ENCODE measurements at regions not wholly inside any gene's neighbourhood (a gene's known extent, or its start where the extent isn't known, plus 50 kb on each side); places are given as distances from the start of the nearest gene placed in this dataset.

DNA sequence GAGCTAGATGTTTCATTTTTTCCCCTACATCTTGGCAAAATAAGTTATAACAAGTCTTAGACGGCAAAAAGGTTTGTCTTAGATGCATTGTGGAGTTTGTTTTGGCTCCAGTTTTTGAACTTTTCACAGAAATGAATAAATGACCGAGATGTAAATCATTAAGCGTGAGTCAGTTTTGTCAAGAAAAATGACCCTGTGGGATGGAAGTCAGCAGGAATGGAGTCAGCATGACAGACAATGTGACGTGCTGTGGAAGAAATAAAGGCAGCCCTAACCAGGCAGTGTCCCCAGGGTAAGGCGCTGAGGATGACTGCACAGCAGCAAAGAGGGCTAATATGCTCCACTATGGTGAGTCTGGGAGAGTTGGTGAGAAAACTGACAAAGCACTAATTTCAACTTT, 163.2 kb downstream of the NOC3L start:
- TF ChIP-seq, protein P1, sequence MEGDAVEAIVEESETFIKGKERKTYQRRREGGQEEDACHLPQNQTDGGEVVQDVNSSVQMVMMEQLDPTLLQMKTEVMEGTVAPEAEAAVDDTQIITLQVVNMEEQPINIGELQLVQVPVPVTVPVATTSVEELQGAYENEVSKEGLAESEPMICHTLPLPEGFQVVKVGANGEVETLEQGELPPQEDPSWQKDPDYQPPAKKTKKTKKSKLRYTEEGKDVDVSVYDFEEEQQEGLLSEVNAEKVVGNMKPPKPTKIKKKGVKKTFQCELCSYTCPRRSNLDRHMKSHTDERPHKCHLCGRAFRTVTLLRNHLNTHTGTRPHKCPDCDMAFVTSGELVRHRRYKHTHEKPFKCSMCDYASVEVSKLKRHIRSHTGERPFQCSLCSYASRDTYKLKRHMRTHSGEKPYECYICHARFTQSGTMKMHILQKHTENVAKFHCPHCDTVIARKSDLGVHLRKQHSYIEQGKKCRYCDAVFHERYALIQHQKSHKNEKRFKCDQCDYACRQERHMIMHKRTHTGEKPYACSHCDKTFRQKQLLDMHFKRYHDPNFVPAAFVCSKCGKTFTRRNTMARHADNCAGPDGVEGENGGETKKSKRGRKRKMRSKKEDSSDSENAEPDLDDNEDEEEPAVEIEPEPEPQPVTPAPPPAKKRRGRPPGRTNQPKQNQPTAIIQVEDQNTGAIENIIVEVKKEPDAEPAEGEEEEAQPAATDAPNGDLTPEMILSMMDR (IDR thresholded peaks at IDR 0.05): no peak

DNA sequence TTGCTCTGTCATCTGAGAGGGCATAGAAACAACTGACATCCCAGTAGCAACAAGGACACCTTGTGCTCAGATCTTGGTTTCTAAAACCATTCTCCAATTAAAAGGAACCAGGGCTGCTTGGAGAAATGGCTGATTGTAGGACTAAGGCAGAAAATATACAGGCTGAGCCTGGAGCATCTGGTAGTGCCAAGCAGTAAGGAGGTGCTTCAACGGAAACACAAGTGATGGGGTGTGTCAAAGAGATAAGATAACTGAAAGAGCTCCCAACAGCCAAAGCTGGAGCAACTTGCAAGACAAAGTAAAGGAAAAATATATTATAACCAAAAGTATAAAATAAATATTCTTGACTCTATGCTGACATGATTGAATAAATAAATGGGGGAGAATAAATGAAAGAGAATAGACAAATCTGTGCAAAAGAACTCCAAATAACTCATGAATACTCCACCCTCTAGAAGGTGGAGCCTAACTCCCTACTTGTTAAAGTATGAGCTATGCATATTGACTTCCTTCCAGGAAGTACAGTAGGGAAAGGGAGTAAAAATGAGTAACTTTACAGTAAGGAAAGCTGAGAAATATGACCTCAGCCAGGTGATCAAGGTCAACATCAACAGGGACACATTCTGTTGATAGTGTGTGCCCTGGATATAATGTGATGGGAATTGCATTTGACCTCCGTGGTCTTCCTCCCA, 162.4 kb downstream of the NOC3L start:
- DNase-seq (ENCODE audit: low spot score in 2 of 2): no peak
- TF ChIP-seq, protein P1 (IDR thresholded peaks at IDR 0.05): no peak
- intact Hi-C loops (cut with DNase I): no loop called here

More for the DNA sequence above, 163.2 kb downstream of the NOC3L start:
- peaks cover 0 to 4% of the 10 kb centered on the region in 2 donors for H3K4me1 ChIP-seq
- peak overlapping the region; percentile 24 to 52 for H3K27ac ChIP-seq
- peak in 1 of 2 donors; percentile 81 for DNase-seq (ENCODE audit: low spot score in 2 of 2)
- no peak overlapping the region for H3K4me3 ChIP-seq
- H3K27me3 ChIP-seq: no peaks in the 10 kb centered on the region
- H3K9me3 ChIP-seq: no peaks in the 10 kb centered on the region
- no peaks in the 10 kb centered on the region for H3K36me3 ChIP-seq
- intact Hi-C loops (cut with DNase I): loop anchor here (5.0 kb wide), 1 partner anchor 42 kb away; no protein-coding TSS in a partner anchor

DNA sequence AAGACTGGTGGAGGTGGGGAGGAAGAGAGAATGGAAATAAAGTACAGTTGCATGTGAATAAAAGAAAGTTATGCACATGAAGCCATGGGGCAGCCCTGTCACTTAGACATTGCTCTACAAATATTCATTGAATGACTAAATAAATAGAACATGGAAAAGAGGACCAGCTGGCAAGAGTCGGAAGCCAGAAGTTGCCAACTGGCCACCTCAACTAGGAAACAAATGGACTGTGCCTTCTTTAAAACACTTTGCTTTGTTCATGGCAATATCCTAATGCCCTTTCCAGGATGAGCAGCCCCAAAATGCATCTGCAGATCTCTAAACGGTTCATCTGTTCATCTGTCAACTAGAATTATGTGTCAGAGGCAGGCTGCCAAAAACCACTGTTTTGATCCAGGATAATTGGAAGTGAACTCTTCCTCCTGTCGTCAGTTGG, 157.3 kb downstream of the NOC3L start:
- Histone ChIP-seq H3K4me3 (no peak overlapping the region), H3K27ac (no peak overlapping the region), H3K27me3 (no peaks in the 10 kb centered on the region), H3K4me1 (peaks cover 0 to 26% of the 10 kb centered on the region in 2 donors), H3K36me3 (no peaks in the 10 kb centered on the region), H3K9me3 (no peaks in the 10 kb centered on the region)
- TF ChIP-seq, protein P1 (IDR thresholded peaks at IDR 0.05): no peak
- DNase-seq (ENCODE audit: low spot score in 2 of 2): no peak
- intact Hi-C loops (cut with DNase I): no loop called here

More for the DNA sequence above, 162.4 kb downstream of the NOC3L start:
- peak overlapping the region; percentile 24 to 52 for H3K27ac ChIP-seq
- H3K9me3 ChIP-seq: no peaks in the 10 kb centered on the region
- peaks cover 0 to 8% of the 10 kb centered on the region in 2 donors for H3K4me1 ChIP-seq
- no peak overlapping the region for H3K4me3 ChIP-seq
- H3K27me3 ChIP-seq: no peaks in the 10 kb centered on the region
- H3K36me3 ChIP-seq: no peaks in the 10 kb centered on the region

DNA sequence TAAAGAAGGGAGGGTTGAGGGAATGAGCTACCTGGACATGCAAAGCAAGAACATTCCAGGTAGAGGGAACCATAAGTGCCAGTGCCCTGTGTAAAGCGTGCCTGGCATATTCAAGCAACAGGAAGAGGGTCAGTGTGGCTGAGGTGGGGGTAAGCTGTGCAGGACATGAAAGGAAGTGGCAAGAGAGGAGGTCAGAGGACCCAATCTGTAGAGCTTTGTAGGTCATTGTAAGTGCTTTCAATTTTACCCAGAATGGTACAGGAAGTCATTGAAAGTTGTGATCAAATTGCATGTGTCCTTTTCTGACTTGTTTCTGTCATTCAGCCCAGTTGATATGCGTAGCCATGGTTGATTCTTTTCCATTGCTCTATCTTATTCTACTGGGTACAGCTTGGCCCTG, 156.6 kb downstream of the NOC3L start:
- Histone ChIP-seq H3K4me3 (no peak overlapping the region), H3K4me1 (peaks cover 0 to 34% of the 10 kb centered on the region in 2 donors), H3K27ac (peak overlapping the region in 1 of 2 donors; percentile 40), H3K9me3 (no peaks in the 10 kb centered on the region), H3K27me3 (no peaks in the 10 kb centered on the region), H3K36me3 (no peaks in the 10 kb centered on the region)
- no peak for DNase-seq (ENCODE audit: low spot score in 2 of 2)
- intact Hi-C loops (cut with DNase I): no loop called here
- TF ChIP-seq, protein P1 (IDR thresholded peaks at IDR 0.05): no peak

DNA sequence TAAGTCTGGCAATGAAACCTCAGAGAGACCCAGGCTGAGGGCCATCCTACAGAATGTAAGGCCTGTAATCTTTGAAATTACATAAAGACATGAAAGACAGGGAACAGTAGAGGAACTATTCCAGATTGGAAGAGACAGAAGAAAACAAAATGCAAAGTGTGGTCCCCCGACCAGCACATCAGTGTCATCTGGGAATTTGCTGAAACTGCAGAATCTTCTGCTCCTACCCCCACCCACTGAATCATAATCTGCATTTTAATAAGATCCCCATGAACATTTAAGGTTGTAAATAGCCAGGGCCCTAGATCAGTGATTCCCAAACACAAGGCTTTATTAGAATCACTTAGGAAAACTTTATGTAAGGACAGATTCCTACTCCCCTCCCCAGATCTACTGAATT, 154.4 kb downstream of the NOC3L start:
- H3K4me1 ChIP-seq: peaks cover 0 to 47% of the 10 kb centered on the region in 2 donors
- H3K27ac ChIP-seq: peak overlapping the region; percentile 12 to 53

More for the DNA sequence above, 154.4 kb downstream of the NOC3L start:
- intact Hi-C loops (cut with DNase I): no loop called here
- Histone ChIP-seq H3K27me3 (no peaks in the 10 kb centered on the region), H3K4me3 (no peak overlapping the region), H3K9me3 (no peaks in the 10 kb centered on the region), H3K36me3 (no peaks in the 10 kb centered on the region)
- no peak for DNase-seq (ENCODE audit: low spot score in 2 of 2)
- TF ChIP-seq, protein P1 (IDR thresholded peaks at IDR 0.05): no peak

Data from ascending aorta (tissue), 2 donors.